Osteoblast (primary cell): ENCODE measurements at regions not wholly inside any gene's neighbourhood (a gene's known extent, or its start where the extent isn't known, plus 50 kb on each side); places are given as distances from the start of the nearest gene placed in this dataset.

Experiments
- DNase-seq: peaks from one replicate; pipeline ENCODE4 v3.0.0; 2011; ENCODE audit warnings: low spot score, mixed read lengths; ENCODE audit not compliant: insufficient read length; ENCODE audit errors: missing footprints
- H2AFZ ChIP-seq: 2 replicates; pipeline ENCODE4 v1.6.0; 2011; ENCODE audit warnings: mild to moderate bottlenecking, low read length
- H3K27ac ChIP-seq: 2 replicates; pipeline ENCODE4 v1.5.1; 2011; ENCODE audit warnings: mild to moderate bottlenecking, low read depth, low read length, moderate library complexity
- H3K27me3 ChIP-seq: 2 replicates; pipeline ENCODE4 v1.6.0; 2012; ENCODE audit warnings: mild to moderate bottlenecking, control low read depth, inconsistent platforms, low read length, moderate library complexity; ENCODE audit not compliant: insufficient read depth
- H3K36me3 ChIP-seq: 2 replicates; pipeline ENCODE4 v1.5.1; 2011; ENCODE audit warnings: mild to moderate bottlenecking, low read length, control low read depth, moderate library complexity; ENCODE audit not compliant: insufficient read depth
- H3K4me1 ChIP-seq: 2 replicates; pipeline ENCODE4 v1.5.1; 2011; ENCODE audit warnings: mild to moderate bottlenecking, low read length, control low read depth, moderate library complexity; ENCODE audit not compliant: insufficient read depth
- H3K4me2 ChIP-seq: 2 replicates; pipeline ENCODE4 v1.6.0; 2011; ENCODE audit warnings: mild to moderate bottlenecking, low read length; ENCODE audit not compliant: insufficient read depth
- H3K4me3 ChIP-seq: fragments of 200-600 bp; sonication (generic); 3 replicates; pipeline ENCODE4 v1.5.1; 2012; ENCODE audit warnings: mild to moderate bottlenecking, low read length, inconsistent platforms; ENCODE audit not compliant: insufficient read depth
- H3K79me2 ChIP-seq: 2 replicates; pipeline ENCODE4 v1.6.0; 2012; ENCODE audit warnings: mild to moderate bottlenecking, low read length, control low read depth, inconsistent platforms; ENCODE audit not compliant: insufficient read depth
- H3K9me3 ChIP-seq: 2 replicates; pipeline ENCODE4 v1.5.1; 2011; ENCODE audit warnings: low read depth, low read length, control low read depth
- H4K20me1 ChIP-seq: 2 replicates; pipeline ENCODE4 v1.6.0; 2012; ENCODE audit warnings: mild to moderate bottlenecking, low read length, control low read depth; ENCODE audit not compliant: insufficient read depth
- CTCF ChIP-seq: IDR thresholded peaks from 2 replicates; pipeline ENCODE4 v1.5.1; 2011; ENCODE audit warnings: mild to moderate bottlenecking, low read depth, low read length, moderate library complexity; ENCODE audit errors: extremely low read depth

DNA sequence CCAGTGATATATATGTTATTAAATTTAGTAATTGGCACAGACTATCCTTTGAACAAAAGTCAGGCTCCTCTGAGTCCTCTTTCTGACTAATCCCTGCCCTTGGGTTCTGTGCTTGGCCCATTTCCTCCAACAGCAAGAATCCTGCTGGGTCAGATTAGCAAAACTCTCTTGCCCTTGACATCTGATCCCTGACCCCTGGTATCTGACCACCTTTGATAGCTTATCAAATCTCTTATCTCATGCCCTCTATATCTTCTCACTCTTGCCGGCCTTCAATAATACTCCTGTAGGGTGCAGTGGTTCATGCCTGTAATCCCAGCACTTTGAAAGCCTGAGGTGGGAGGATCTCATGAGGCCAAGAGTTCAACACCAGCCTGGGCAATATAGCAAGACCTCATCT is 245.5 kb upstream of the FAM47A start:
- no peak overlapping the region for H3K4me3 ChIP-seq
- H3K27ac ChIP-seq = no peak overlapping the region
- no peak overlapping the region for H3K4me2 ChIP-seq
- H3K9me3 ChIP-seq = no peaks in the 10 kb centered on the region
- no peak for TF ChIP-seq CTCF
- DNase-seq = no peak
- H4K20me1 ChIP-seq = no peaks in the 10 kb centered on the region
- H2AFZ ChIP-seq = no peak overlapping the region
- H3K79me2 ChIP-seq = no peaks in the 10 kb centered on the region
- no peaks in the 10 kb centered on the region for H3K27me3 ChIP-seq
- H3K36me3 ChIP-seq = no peaks in the 10 kb centered on the region
- H3K4me1 ChIP-seq = peaks cover 7% of the 10 kb centered on the region

DNA sequence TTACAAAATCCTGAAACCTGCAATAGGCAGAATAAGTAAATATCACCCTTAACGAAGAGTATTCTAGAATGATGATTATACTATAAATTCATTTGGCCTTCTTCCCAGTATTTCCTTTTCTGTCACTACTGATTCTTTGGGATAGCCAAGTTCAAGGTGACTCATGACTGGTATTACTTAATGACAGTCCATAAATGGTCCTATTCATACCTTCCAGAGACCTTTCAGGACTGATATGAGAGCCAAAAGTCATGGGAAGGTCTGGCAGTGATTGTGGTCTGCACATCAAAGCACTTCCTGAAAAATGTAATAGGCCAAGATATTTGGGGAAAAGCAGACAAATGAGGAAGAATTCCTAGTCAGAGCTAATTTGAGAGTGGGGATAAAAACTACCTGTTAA is 239.6 kb upstream of the FAM47A start:
- DNase-seq = no peak
- no peak overlapping the region for H3K4me2 ChIP-seq
- H3K4me1 ChIP-seq = no peaks in the 10 kb centered on the region
- no peaks in the 10 kb centered on the region for H3K36me3 ChIP-seq
- no peak for TF ChIP-seq CTCF
- no peaks in the 10 kb centered on the region for H3K9me3 ChIP-seq
- no peaks in the 10 kb centered on the region for H3K79me2 ChIP-seq
- no peaks in the 10 kb centered on the region for H3K27me3 ChIP-seq
- no peak overlapping the region for H2AFZ ChIP-seq
- no peak overlapping the region for H3K27ac ChIP-seq
- no peak overlapping the region for H3K4me3 ChIP-seq
- no peaks in the 10 kb centered on the region for H4K20me1 ChIP-seq

- no peaks in the 10 kb centered on the region for H3K4me1 ChIP-seq
- no peaks in the 10 kb centered on the region for H4K20me1 ChIP-seq
- H3K27ac ChIP-seq = no peak overlapping the region
- DNase-seq = no peak
- peak; percentile 49 for TF ChIP-seq CTCF
- H3K4me3 ChIP-seq = no peak overlapping the region
- no peaks in the 10 kb centered on the region for H3K27me3 ChIP-seq
- H3K4me2 ChIP-seq = no peak overlapping the region
- H3K36me3 ChIP-seq = no peaks in the 10 kb centered on the region
- no peaks in the 10 kb centered on the region for H3K79me2 ChIP-seq
- H2AFZ ChIP-seq = no peak overlapping the region
- no peaks in the 10 kb centered on the region for H3K9me3 ChIP-seq
Measured at GRCh38 chrX:34365471-34365870, 233.4 kb upstream of the FAM47A start.

DNA sequence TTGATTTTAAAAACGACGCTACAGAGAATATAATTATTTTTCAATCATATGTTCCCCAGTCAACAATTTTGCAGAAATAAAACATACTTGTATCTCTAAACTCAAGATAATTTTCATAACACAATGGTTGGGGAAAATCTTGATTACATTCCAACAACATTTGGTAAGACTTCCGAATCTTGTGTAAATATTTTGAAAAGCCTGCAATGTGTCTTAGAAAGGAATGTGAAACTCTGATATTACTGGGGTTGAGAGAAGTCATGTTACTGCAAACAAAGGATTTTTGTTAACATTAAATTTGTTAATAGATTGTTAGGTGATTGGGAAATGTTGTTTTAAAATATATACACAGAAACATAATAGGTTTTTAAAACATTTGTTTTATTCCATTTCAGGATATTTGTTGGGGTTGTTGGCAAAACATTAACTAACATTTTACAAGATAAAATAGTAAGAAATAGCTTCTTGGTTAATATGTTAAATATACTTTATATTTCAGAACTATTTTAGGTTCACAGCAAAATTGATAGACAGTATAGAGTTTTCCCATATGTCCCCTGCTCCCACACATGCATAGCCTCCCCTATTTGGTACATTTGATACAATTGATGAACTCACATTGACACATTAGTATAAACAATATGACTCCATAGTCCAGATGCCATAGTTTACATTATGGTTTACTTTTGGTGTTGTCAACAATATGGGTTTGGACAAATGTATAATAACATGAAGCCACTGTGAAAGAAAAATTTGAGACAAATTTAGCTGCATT is 218.6 kb upstream of the FAM47A start:
- H3K4me2 ChIP-seq = no peak overlapping the region

More for the DNA sequence above, 218.6 kb upstream of the FAM47A start:
- Histone ChIP-seq H3K4me1 (no peaks in the 10 kb centered on the region), H2AFZ (no peak overlapping the region), H3K79me2 (no peaks in the 10 kb centered on the region), H3K36me3 (no peaks in the 10 kb centered on the region), H3K4me3 (no peak overlapping the region), H3K27me3 (no peaks in the 10 kb centered on the region), H3K27ac (no peak overlapping the region), H3K9me3 (no peaks in the 10 kb centered on the region), H4K20me1 (no peaks in the 10 kb centered on the region)
- DNase-seq = no peak
- TF ChIP-seq CTCF = no peak
